Psoas muscle (tissue), 7 donors: ENCODE measurements at regions not wholly inside any gene's neighbourhood (a gene's known extent, or its start where the extent isn't known, plus 50 kb on each side); places are given as distances from the start of the nearest gene placed in this dataset.

Experiments
- ATAC-seq, 4 donors: fragments of 200-7000 bp; cut with Tn5 transposase; one replicate each; pipeline ENCODE4 v1.9.1; 2020; ENCODE audit warnings: moderate library complexity in 3 of 4, mild to moderate bottlenecking in 2 of 4
- DNase-seq, 2 donors: peaks; one replicate each; pipeline ENCODE4 v3.0.0-alpha.2; 2020
- H3K27ac ChIP-seq: fragments of 200-600 bp; one replicate; pipeline ENCODE4 v1.8.0; 2022
- H3K27me3 ChIP-seq, 3 donors: fragments of 200-600 bp in 1 of 3; one replicate each; pipeline versions ENCODE4 v1.6.1 to v1.8.0; 2013 to 2022; ENCODE audit warnings: low read length in 2 of 3, mild to moderate bottlenecking in 2 of 3, moderate library complexity in 1 of 3; ENCODE audit not compliant: insufficient read depth in 3 of 3
- H3K36me3 ChIP-seq, 2 donors: fragments of 200-600 bp in 1 of 2; one replicate each; pipeline versions ENCODE4 v1.6.1 to v1.8.0; 2013 to 2022; ENCODE audit warnings: low read depth in 1 of 2, mild to moderate bottlenecking in 1 of 2, moderate library complexity in 1 of 2; ENCODE audit not compliant: insufficient read depth in 1 of 2
- H3K4me1 ChIP-seq: fragments of 200-600 bp; one replicate; pipeline ENCODE4 v1.8.0; 2022
- H3K4me3 ChIP-seq: fragments of 200-600 bp; one replicate; pipeline ENCODE4 v1.8.0; 2022; ENCODE audit warnings: mild to moderate bottlenecking
- H3K9me3 ChIP-seq: fragments of 200-600 bp; one replicate; pipeline ENCODE4 v1.8.0; 2022
- CTCF ChIP-seq: fragments of 200-600 bp; IDR thresholded peaks from one replicate; pipeline ENCODE4 v1.8.0; 2022; ENCODE audit warnings: antibody characterized with exemption
- WGBS, 3 donors: extraction: QIAGEN DNeasy Blood & Tissue Kit; methylation state at CpG; one replicate each; pipeline versions ENCODE4 v1.1.6 to v1.1.7; 2013; 5-methylcytosine and 5-hydroxymethylcytosine counted together
- intact Hi-C, 2 donors: fragments of 100-400 bp; cut with DNase I; formaldehyde crosslinking; loops; one replicate each; pipeline versions ENCODE4 v1.11.0 to v1.14.2; 2022
- donor health status: healthy with polysubstance abuse.
- donor health status: DM: no; HTN: no; CAD: no; lungs with moderate emphysema.
- donor health status: Bipolar disorder and iron deficiency.
- donor health status: healthy.
- donor health status: DM: yes; HTN: yes; CAD: no.
- donor health status: DM: no; HTN: no; CAD: no.
- donor health status: DM: yes; HTN: yes; CAD: no.

GRCh38 chr3:132867956-132868355 lies 145.7 kb upstream of the NPHP3 start:
- H3K27me3 ChIP-seq = no peaks in the 10 kb centered on the region
- no peaks in the 10 kb centered on the region for H3K9me3 ChIP-seq
- intact Hi-C loops = loop anchor here in 1 of 2 donors (10.0 kb wide), 1 partner anchor 117 kb away; no protein-coding TSS in a partner anchor
- DNase-seq (no peak), ATAC-seq (no peak)
- H3K36me3 ChIP-seq = no peaks in the 10 kb centered on the region
- H3K4me3 ChIP-seq = no peak overlapping the region
- no peak overlapping the region for H3K27ac ChIP-seq
- no peak for TF ChIP-seq CTCF
- no peaks in the 10 kb centered on the region for H3K4me1 ChIP-seq
- WGBS, 3 donors = 94 to 96% (median 95%) methylated on average over 1 of the region's 1 CpG

- TF ChIP-seq CTCF = no peak
- intact Hi-C loops = loop anchor here in 1 of 2 donors (10.0 kb wide), 1 partner anchor 117 kb away; no protein-coding TSS in a partner anchor
- H3K27me3 ChIP-seq = no peaks in the 10 kb centered on the region
- no peaks in the 10 kb centered on the region for H3K4me1 ChIP-seq
- no peak overlapping the region for H3K27ac ChIP-seq
- 73 to 80% (median 73%) methylated on average over 3 of the region's 3 CpGs for WGBS, 3 donors
- no peak for ATAC-seq
- no peaks in the 10 kb centered on the region for H3K9me3 ChIP-seq
- no peaks in the 10 kb centered on the region for H3K36me3 ChIP-seq
- no peak for DNase-seq
- no peak overlapping the region for H3K4me3 ChIP-seq
These were observed 145.3 kb upstream of the NPHP3 start for GRCh38 chr3:132867526-132867925.

DNA sequence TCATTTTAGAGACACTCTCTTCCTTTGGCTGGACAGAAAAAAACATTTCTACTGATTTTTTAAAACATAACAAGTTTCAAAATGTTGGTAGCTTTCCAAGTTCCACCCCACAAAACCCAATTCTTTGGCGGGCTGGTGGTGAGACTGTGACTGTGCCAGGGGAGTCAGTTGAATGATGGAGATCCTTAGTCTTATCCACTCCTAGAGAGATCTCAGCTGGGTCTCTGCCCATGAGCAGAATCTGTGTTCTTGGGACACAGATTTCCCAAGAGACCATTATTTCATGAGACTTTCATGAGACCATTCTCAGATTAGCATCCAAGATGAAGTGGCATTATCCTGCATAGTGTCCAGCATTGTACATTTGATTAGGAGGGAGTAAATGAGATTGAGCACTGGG lies 135.1 kb upstream of the NPHP3 start:
- no peak overlapping the region for H3K4me3 ChIP-seq
- 39 to 68% (median 60%) methylated on average over 1 of the region's 1 CpG for WGBS, 3 donors
- no peaks in the 10 kb centered on the region for H3K27me3 ChIP-seq
- no peaks in the 10 kb centered on the region for H3K4me1 ChIP-seq
- no peaks in the 10 kb centered on the region for H3K36me3 ChIP-seq
- DNase-seq (no peak), ATAC-seq (no peak)
- no peak overlapping the region for H3K27ac ChIP-seq
- intact Hi-C loops = no loop called here
- TF ChIP-seq CTCF = no peak
- H3K9me3 ChIP-seq = no peaks in the 10 kb centered on the region

DNA sequence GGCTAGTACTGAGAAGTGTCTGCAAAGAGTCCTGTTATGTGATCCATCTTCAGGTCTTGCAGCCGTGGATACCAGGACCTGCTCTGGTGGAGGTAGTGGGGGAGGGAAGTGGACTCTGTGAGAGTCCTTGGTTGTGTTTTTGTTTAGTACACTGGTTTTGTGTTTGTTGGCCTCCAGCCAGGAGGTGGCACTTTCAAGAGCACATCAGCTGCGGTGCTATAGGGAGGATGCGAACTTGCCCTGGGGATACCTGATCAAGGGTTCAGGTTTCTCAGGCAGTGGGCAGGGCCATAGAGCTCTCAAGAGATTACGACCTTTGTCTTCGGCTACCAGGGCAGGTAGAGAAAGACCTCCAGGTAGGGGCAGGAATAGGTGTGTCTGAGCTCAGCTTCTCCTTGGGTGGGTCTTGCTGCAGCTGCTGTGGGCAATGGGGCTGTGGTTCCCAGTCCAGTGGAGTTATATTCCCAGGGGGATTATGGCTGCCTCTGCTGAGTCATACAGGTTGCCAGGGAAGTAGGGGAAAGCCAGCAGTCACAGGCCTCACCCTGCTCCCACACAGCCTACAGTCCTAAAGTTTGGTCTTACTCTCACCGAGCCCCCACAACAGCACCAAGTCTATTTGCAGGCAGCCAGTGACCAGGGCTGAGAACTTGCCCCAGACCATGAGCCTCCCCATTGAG lies 132.8 kb upstream of the NPHP3 start:
- Histone ChIP-seq H3K4me3 (no peak overlapping the region), H3K27me3 (no peaks in the 10 kb centered on the region), H3K27ac (no peak overlapping the region), H3K4me1 (no peaks in the 10 kb centered on the region), H3K9me3 (no peaks in the 10 kb centered on the region), H3K36me3 (no peaks in the 10 kb centered on the region)
- no peak for TF ChIP-seq CTCF
- ATAC-seq (no peak), DNase-seq (no peak)
- intact Hi-C loops = no loop called here
- 92 to 95% (median 94%) methylated on average over 6 of the region's 6 CpGs for WGBS, 3 donors
